Astrocyte (in vitro differentiated cells and primary cell): ENCODE measurements at regions not wholly inside any gene's neighbourhood (a gene's known extent, or its start where the extent isn't known, plus 50 kb on each side); places are given as distances from the start of the nearest gene placed in this dataset.

Experiments used
- CTCF ChIP-seq: IDR thresholded peaks from 2 replicates; pipeline ENCODE4 v1.5.1; 2011; ENCODE audit warnings: low read depth, mild to moderate bottlenecking, inconsistent platforms, low read length, moderate library complexity; ENCODE audit not compliant: insufficient read depth
- EZH2 ChIP-seq: IDR thresholded peaks from 2 replicates; pipeline ENCODE4 v1.6.1; 2012; ENCODE audit warnings: mild to moderate bottlenecking, low read length, inconsistent platforms; ENCODE audit not compliant: insufficient read depth

GRCh38 chr4:156298230-156298629, 344.6 kb upstream of the CTSO start:
- TF ChIP-seq CTCF (no peak), EZH2 (no peak)
